Tibial nerve (tissue), 3 donors: ENCODE measurements at regions not wholly inside any gene's neighbourhood (a gene's known extent, or its start where the extent isn't known, plus 50 kb on each side); places are given as distances from the start of the nearest gene placed in this dataset.

Experiments
- CTCF ChIP-seq, 5 experiments: fragments of 200-600 bp in 3 of 5; fragments of 450-650 bp in 2 of 5; sonication (generic) in 3 of 5; IDR thresholded peaks; one replicate each; pipeline ENCODE4 v1.5.1; 2016 to 2019; ENCODE audit warnings: antibody characterized with exemption in 5 of 5, mild to moderate bottlenecking in 3 of 5, moderate library complexity in 2 of 5
- POLR2A ChIP-seq, 2 donors: fragments of 450-650 bp; IDR thresholded peaks; one replicate each; pipeline ENCODE4 v1.6.1; 2017; ENCODE audit warnings: antibody characterized with exemption in 2 of 2, mild to moderate bottlenecking in 2 of 2, moderate library complexity in 2 of 2

DNA sequence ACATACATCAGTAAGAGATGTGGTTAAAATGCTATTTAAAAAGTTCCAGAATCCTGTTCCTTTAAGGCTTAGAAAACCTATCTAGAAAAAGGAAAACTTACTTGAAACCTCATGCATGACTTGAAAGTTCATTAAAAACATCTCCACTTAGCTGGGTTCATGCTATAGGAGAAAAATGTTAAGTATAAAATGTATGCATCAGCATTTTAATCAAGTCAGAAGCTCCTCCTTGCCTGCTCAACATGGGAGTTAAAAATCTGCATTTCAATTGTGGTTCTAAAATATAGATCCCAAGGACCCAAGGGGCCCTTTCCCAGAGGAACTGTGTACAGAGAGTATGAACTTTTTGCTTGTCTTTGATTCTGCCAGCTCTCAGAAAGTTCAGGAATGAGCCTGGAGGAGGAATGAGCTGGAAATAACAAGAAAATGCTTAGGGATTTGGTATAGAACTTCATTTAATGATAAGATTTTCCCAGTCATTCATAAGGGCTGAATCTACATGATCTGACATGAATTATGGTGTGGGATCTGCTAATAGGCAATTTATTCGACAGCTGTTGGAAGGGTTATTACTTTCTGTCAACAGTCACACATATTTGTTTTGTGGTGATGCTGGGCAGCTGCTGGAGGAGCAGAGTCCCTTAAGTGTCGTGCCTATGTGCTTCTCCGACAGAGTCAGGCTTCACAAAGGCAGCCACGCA lies 85.6 kb upstream of the MTPN start:
- no peak for TF ChIP-seq POLR2A (IDR thresholded peaks at IDR 0.05)
- no peak for TF ChIP-seq CTCF (IDR thresholded peaks at IDR 0.05)
